ENCODE measurements at regions not wholly inside any gene's neighbourhood (a gene's known extent, or its start where the extent isn't known, plus 50 kb on each side); places are given as distances from the start of the nearest gene placed in this dataset.

- TF ChIP-seq RREB1 (CRISPR knock-in tag; IDR thresholded peaks at IDR 0.05) = no peak
These were observed 355.3 kb downstream of the RNF144B start (continued) for GRCh38 chr6:18742406-18742805.

- H4K20me1 ChIP-seq (replicated peaks; ENCODE audit: control insufficient read depth, insufficient read depth, low read length) = no peaks in the 10 kb centered on the region
- H3K79me2 ChIP-seq (ENCODE audit: control insufficient read depth, insufficient read depth, low read length) = no peaks in the 10 kb centered on the region
- H3K9me1 ChIP-seq (ENCODE audit: control insufficient read depth, insufficient read depth, low read length) = no peaks in the 10 kb centered on the region
- intact Hi-C loops (cut with micrococcal nuclease) = loop anchor here (5.0 kb wide), 1 partner anchor 1311 kb away; no protein-coding TSS in a partner anchor
- ATAC-seq (no peak), DNase-seq (ENCODE audit: extremely low read depth in 1 of 4, low spot score in 3 of 4) (no peak), FAIRE-seq (no peak)
- no peaks in the 10 kb centered on the region for H3K9me3 ChIP-seq (replicated peaks; ENCODE audit: control insufficient read depth, insufficient read depth, low read depth, low read length)
- H3K4me1 ChIP-seq (replicated peaks in 1 of 2; ENCODE audit: control insufficient read depth in 2 of 2, insufficient read depth in 2 of 2, low read length in 2 of 2) = no peaks in the 10 kb centered on the region
- ChIA-PET POLR2A (interaction anchor here (0.7 kb wide), 1 partner anchor 47 kb away, joined by 4 read pairs; no protein-coding TSS in a partner anchor), CTCF (ENCODE audit: low intra/inter-chr PET ratio) (no interaction called here)
- no peaks in the 10 kb centered on the region for H3K36me3 ChIP-seq (ENCODE audit: control insufficient read depth, insufficient read depth, low read length)
- WGBS (ENCODE audit: insufficient coverage, low coverage, missing lambda C conversion rate) = 0% methylated on average over 4 of the region's 4 CpGs
- H3K9ac ChIP-seq (ENCODE audit: insufficient read depth in 1 of 2, low read depth in 2 of 2, low read length in 2 of 2) = no peak overlapping the region
- in situ Hi-C loops (cut with MboI) = no loop called here
- H3K4me3 ChIP-seq = no peak overlapping the region
- no peaks in the 10 kb centered on the region for H3K27me3 ChIP-seq (ENCODE audit: control insufficient read depth in 2 of 2, insufficient read depth in 2 of 2, low read length in 2 of 2)
- no TSS peak for BruUV-seq (replicated peaks)
- H2AFZ ChIP-seq (ENCODE audit: low read depth, low read length) = no peak overlapping the region
- H3K27ac ChIP-seq (ENCODE audit: extremely low read depth, low read depth, low read length) = no peak overlapping the region
- no peak overlapping the region for H3K4me2 ChIP-seq (ENCODE audit: insufficient read depth, low read length)
- TF ChIP-seq PHF20 (IDR thresholded peaks at IDR 0.05; ENCODE audit: partially characterized antibody) (no peak), CREBBP (IDR thresholded peaks at IDR 0.05; ENCODE audit: low read depth, low read length) (no peak), MTF1 (CRISPR knock-in tag; IDR thresholded peaks at IDR 0.05; ENCODE audit: borderline replicate concordance) (no peak), CEBPG (CRISPR knock-in tag; IDR thresholded peaks at IDR 0.05) (no peak), CEBPG (tag; conservative IDR thresholded peaks at IDR 0.05 in 1 of 2, IDR thresholded peaks at IDR 0.05 in 1 of 2) (0 out of 4 replicates have a peak, but pooled peaks of 1 of the 2 experiments have one; percentile 13), NCOA4 (IDR thresholded peaks at IDR 0.05; ENCODE audit: partially characterized antibody) (no peak), MCM5 (IDR thresholded peaks at IDR 0.05; ENCODE audit: low read depth) (no peak), ZNF398 (CRISPR knock-in tag; IDR thresholded peaks at IDR 0.05) (no peak), ZNF778 (CRISPR knock-in tag; IDR thresholded peaks at IDR 0.05) (no peak), ATF3 (IDR thresholded peaks at IDR 0.05) (peak; percentile 9; the same call in 1 of the 2 replicates), ATF3 (CRISPR knock-in tag; conservative IDR thresholded peaks at IDR 0.05) (no peak)
These were observed 359.6 kb downstream of the RNF144B start for GRCh38 chr6:18746727-18747126.
